Fibroblast of mammary gland (primary cell): ENCODE measurements at regions not wholly inside any gene's neighbourhood (a gene's known extent, or its start where the extent isn't known, plus 50 kb on each side); places are given as distances from the start of the nearest gene placed in this dataset.
A peak's percentile ranks its signal among the peaks of the same experiment; 100 is the strongest.
"Not testable (repeated sequence)": the region's sequence is repeated elsewhere in the genome, so short reads cannot be mapped to it uniquely, and the experiment has no call there.

Source experiments
- DNase-seq: peaks from one replicate; pipeline ENCODE4 v3.0.0-alpha.2; 2010; ENCODE audit warnings: low read depth
- H3K4me3 ChIP-seq: 2 replicates; pipeline ENCODE4 v1.5.1; 2011; ENCODE audit warnings: low read depth, mild to moderate bottlenecking, low read length, moderate library complexity; ENCODE audit not compliant: control insufficient read depth
- TF ChIP-seq, protein P1 (sequence below): conservative IDR thresholded peaks from 2 replicates; pipeline ENCODE4 v1.5.1; 2011; ENCODE audit warnings: low read depth, low read length, inconsistent platforms; ENCODE audit not compliant: control insufficient read depth, insufficient read depth

DNA sequence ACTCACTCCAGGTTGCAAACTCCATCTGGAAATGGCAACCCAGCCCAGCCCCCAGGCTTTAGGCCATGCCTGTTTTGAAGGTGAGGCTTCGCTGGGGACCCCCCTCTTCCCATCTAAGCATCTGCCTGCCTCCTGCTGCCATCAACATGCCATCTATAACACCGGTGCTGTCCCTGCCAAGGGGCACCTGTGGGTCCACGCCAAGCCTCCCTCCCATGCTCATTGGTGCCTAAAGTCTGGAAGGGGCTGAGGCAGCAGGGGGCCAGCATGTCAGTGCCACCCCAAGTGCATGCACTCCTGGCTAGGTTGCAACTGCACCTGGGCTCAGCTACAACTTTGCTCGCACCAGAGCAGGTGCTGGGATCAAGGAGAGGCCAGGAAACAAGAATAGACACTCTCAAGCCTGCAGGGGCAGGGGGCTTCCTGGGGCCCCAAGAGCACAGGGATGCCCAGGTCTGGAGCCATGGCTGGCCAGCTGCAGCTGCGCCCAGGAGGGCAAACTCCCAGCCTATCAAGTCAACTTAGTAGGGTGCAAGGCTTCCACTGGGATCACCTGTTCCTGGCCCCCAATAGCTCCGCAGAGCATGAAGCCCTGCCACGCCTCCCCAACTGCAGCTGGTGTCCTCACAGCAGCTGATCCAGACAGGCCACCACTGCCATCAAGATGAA is 151.3 kb upstream of the HSF2 start:
- no peak overlapping the region for H3K4me3 ChIP-seq
- DNase-seq: no peak
- TF ChIP-seq, protein P1, sequence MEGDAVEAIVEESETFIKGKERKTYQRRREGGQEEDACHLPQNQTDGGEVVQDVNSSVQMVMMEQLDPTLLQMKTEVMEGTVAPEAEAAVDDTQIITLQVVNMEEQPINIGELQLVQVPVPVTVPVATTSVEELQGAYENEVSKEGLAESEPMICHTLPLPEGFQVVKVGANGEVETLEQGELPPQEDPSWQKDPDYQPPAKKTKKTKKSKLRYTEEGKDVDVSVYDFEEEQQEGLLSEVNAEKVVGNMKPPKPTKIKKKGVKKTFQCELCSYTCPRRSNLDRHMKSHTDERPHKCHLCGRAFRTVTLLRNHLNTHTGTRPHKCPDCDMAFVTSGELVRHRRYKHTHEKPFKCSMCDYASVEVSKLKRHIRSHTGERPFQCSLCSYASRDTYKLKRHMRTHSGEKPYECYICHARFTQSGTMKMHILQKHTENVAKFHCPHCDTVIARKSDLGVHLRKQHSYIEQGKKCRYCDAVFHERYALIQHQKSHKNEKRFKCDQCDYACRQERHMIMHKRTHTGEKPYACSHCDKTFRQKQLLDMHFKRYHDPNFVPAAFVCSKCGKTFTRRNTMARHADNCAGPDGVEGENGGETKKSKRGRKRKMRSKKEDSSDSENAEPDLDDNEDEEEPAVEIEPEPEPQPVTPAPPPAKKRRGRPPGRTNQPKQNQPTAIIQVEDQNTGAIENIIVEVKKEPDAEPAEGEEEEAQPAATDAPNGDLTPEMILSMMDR: no peak

DNA sequence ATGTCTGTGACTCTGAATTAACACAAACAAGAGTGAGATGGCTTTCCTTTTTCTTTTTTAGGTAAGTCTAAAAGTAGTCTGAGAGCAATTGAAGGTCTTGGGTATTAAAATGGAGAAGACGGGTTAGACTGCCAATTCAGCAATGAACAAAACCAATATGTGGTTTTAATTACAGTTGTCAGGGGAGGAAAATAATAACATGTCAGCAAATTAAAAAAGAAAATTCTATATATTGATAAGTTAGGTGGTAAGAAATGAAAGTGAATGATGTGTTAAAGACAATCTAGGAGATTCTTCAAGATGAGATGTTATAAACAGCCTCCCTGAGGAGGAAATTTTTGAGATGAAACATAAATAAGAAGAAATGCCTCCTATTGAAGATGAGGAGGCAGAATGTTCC is 150.6 kb upstream of the HSF2 start:
- no peak overlapping the region for H3K4me3 ChIP-seq
- TF ChIP-seq, protein P1: no peak
- DNase-seq: no peak

DNA sequence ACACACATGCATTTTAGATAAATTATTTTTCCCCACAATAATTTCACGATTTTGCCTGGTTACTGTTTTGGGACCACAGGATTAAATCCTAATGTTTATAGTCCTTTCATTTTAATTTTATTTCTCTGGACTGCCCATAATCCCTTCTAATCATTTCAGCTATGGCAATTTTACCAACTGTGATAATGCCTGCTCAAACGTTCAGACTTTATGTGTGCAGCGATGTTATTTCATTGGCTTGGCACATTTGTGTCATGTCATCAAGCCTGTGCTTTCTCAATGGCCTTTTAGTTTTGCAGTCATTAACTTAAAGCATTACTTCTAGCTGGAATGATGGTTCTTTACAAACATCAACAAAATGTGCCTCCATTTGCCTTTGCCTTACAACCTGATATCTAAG is 140.6 kb upstream of the HSF2 start:
- DNase-seq: no peak
- TF ChIP-seq, protein P1: no peak
- no peak overlapping the region for H3K4me3 ChIP-seq

- H3K4me3 ChIP-seq: no peak overlapping the region
- TF ChIP-seq, protein P1: no peak
- DNase-seq: no peak
Observed at GRCh38 chr6:122264557-122264956, 134.9 kb upstream of the HSF2 start.

DNA sequence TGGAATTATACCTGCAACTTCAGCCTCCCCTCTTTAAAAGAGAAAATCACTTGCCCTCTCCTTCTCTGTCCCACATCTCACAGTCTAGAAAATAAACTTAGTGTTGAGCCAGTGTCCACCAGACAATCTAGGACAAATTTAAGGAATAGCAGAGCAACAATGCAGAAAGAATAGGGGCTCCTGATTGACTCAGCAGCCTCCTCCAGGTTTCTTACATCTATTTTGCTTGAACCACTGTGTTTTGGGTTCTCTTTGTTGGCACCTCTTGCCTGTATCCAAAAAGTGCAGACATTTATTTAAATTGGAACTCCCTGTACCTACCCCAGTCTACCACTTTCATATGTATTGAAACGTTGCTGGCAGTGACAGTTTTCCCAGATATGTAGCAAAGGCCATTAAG is 133.7 kb upstream of the HSF2 start:
- TF ChIP-seq, protein P1: no peak
- DNase-seq: no peak
- H3K4me3 ChIP-seq: no peak overlapping the region

- H3K4me3 ChIP-seq: no peak overlapping the region
- DNase-seq: no peak
- TF ChIP-seq, protein P1: no peak
Observed at GRCh38 chr6:122268394-122268793, 131.1 kb upstream of the HSF2 start.

DNA sequence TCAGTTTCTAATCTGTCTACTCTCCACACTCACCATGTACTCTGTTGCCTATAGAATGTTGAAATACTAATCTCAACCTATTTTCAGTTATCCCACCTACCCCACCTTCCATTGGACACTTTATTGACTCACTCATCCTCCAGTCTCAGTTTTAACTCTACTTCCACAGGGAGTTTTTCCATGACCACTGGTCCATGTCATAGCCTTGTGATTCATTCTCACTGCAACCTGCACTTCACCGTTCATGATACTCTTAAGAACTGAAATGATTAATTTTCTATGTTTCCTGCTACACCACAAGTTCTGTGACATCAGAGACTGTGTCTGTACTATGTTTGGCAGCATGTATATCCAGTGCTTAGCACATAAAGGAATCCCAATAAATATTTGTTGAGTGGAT is 122.8 kb upstream of the HSF2 start:
- TF ChIP-seq, protein P1: no peak
- DNase-seq: peak; percentile 5
- no peak overlapping the region for H3K4me3 ChIP-seq

DNA sequence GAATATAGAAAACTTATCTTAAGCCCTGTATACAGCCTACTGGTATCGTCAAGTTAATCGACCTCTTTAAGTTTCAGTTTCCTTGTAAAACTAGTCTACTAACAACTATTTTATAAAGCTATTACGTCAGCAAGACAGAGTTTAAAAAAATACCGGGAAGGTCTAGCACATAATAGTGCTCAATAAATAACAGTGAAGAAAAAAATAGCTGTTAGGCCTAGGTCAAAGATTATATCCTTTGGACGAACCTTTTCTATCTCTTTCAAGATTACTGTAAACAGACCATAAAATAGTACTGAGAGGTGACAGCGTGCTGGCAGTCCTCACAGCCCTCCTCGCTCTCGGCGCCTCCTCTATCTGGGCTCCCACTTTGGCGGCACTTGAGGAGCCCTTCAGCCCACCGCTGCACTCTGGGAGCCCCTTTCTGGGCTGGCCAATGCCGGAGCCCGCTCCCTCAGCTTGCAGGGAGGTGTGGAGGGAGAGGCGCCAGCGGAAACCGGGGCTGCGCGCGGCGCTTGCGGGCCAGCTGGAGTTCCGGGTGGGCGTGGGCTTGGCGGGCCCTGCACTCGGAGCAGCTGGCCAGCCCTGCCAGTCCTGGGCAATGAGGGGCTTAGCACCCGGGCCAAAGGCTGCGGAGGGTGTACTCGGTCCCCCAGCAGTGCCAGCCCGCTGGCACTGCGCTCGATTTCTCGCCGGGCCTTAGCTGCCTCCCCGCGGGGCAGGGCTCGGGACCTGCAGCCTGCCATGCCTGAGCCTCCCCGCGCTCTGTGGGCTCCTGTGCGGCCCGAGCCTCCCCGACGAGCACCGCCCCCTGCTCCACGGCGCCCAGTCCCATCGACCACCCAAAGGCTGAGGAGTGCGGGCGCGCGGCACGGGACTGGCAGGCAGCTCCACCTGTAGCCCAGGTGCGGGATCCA is 119.1 kb upstream of the HSF2 start:
- DNase-seq, H3K4me3 ChIP-seq: not testable (repeated sequence)
